HG03354 (cell line): ENCODE measurements at regions not wholly inside any gene's neighbourhood (a gene's known extent, or its start where the extent isn't known, plus 50 kb on each side); places are given as distances from the start of the nearest gene placed in this dataset.

Experiments
- ATAC-seq: cut with Tn5 transposase; IDR thresholded peaks from one replicate; pipeline ENCODE4 v1.9.1; 2021; ENCODE audit warnings: mild to moderate bottlenecking; ENCODE audit not compliant: unreplicated experiment, poor library complexity, severe bottlenecking

DNA sequence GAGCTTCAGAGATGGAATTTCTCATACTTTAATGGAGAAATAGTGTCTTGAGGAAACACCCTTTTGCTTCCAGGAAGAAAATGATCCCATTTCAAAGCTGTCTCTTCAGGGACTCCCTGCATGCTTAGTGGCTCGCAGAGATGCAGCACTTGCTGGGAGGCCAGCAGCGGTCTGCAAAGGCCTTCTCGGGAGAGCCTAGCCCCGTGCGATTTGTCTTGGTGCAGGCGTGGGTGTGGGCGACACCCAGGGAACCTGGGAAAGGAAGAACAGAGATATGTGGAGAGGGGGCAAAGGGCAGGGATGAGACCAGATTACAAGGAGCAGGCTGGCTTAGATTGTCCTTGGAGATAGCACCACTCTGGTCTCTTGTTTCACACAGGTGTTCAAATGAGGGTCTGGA is 352.3 kb upstream of the PODXL start:
- no peak for ATAC-seq

DNA sequence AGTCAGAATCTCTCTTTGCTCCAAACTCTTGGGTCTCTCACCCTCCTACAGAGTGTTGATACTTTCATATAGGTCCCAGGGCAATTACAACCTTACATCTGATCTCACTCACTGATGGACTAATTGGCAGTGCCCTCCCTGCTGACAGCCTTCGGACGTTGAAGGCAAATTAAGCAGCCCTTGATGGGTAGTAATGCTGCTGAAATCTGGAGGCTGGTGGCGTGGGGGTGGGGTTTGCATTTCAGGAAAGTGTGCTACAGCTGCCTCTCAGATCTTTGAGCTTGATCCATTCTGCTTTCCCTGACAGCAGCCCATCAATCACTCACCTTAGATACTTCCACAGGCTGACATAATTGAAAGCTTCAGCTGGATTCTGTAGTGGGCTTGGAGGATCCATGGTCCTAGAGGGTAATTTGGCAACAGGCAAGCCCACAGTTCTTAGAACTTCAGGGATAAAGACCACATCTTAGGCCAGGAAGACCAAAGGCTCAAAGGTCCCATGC is 349.1 kb upstream of the PODXL start:
- ATAC-seq = no peak

DNA sequence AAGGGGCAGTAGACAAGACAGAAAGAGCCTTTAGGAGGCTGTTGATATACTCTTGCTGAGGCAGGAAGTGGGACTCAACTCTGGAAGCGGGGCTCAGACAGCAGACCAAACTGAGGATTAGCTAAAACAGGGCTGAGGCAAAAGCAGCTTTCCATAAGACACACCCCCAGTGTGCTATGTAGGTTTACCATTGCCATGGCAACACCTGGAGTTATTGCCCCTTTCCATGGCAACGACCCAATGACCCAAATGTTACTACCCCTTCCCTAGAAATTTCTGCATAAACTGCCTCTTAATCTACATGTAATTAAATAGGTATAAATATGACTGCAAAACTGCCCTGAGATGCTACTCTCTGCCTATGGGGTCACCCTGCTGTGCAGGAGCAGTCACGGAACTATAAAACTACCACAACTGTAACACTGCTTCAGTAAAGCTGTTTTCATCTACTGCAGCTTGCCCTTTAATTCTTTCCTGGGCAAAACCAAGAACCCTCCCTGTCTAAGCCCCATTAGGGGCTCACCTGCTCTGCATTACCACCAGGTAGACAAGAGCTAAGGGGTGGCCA is 348.4 kb upstream of the PODXL start:
- ATAC-seq = no peak

DNA sequence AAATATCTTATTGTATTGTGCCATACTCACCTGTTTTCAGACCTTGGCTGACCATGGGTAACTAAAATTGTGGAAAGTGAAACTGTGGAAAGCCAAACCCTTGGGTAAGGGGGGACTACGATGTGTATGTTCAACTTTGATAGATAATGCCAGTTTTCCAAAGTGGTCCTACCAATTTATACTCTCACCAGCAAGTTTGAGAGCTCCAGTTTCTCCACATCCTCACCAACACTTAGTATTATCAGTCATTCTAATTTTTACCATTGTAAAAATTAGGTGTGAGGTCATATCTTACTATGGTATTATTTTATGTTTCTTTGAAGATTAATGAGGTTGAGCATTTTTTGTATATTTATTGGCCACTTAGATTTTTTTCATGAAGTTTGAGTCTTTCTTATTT is 346.9 kb upstream of the PODXL start:
- no peak for ATAC-seq

DNA sequence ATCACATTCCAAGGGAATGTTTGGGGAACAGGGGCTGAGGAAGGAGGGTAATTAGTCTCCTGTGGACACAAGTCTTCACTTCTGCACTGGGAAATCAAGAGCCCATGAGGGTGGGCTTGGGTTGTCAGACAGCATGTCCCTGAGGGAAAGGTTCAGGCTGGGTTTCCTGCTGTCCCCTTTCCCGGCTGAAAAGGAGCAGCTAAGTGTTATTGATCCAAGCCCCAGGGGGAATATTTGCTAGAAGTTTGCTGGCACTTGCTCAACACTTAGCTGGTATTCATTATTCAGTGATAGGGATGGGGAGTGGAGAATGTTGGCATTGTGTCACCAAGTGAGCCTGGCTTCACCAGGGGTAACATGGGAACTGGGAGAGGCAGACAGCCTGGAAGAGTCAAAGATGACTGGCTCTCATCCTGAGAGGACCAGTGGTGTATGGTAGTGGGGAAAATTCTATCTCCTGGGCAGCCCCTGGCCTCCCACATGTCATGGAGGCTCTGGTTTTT is 344.4 kb upstream of the PODXL start:
- ATAC-seq = no peak

DNA sequence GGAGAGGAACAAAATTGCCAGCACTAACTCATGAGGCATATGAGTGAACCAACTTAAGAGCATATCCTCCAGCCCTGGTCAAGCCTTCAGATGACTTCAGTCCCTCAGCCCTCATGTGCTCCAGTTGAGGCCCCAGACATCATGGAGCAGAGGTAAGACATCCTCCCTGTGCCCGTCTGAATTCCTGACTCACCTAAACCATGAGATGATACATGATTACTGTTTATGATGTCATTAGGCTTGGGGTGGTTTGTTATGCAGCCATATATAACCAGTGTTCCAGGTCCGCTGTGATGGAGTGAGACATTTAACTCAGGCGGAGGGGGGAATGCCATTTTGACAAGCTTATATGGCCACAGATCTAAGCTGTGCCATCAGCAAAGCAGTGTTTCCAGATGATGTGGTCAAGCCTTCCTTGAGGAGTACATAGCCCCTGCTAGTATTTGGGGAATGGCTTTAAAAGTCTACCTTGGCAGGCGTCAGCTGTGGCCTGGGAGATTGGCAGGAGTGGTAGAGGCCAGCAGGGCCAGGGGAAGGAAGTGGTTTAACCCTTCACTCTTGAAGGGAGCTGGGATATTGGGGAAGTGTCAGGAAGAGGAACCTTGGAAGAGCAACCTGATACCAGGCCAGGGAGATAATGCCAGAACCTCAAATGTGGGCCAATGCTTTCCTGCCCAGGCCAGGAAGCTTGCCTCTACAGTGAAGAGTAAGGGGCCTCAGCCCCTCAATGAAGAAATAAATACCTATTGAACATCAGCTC is 343.0 kb upstream of the PODXL start:
- ATAC-seq = no peak

DNA sequence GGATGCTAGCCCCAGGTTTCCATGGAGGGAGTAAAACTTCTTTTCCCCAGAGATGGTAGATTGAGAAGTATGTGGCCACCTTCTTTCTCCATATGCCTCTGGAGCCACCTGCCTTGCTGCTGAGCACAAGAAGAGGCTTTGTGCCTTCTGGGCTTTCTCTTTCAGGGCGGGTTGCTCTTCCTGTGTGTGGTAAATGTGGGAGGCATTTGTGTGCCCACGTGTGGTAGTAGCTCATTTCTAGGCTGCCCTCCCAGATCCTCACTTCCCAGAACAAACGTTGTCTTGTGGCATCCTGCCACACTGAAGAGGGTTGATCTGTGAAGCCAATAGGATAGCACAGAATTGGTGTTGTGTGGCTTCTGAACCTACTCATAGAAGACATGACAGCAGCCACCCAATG is 342.0 kb upstream of the PODXL start:
- no peak for ATAC-seq

DNA sequence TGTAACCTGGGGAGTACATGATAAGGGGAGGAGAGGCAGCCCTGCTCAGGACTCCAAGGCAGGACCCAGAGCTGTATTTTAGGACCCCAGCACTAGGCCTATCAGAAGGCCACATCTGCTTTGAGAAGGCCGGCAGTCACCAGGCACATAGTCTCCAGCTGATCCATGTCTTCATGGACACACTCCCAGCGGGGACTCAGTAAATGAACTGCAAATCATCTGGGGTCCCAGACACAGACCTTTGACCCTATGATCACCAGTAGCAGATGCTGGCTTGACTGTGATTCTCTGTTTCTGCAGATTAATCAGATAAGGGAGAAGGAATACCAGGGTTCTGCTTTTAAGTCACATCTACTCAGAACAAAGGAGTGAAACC is 341.4 kb upstream of the PODXL start:
- ATAC-seq = no peak

DNA sequence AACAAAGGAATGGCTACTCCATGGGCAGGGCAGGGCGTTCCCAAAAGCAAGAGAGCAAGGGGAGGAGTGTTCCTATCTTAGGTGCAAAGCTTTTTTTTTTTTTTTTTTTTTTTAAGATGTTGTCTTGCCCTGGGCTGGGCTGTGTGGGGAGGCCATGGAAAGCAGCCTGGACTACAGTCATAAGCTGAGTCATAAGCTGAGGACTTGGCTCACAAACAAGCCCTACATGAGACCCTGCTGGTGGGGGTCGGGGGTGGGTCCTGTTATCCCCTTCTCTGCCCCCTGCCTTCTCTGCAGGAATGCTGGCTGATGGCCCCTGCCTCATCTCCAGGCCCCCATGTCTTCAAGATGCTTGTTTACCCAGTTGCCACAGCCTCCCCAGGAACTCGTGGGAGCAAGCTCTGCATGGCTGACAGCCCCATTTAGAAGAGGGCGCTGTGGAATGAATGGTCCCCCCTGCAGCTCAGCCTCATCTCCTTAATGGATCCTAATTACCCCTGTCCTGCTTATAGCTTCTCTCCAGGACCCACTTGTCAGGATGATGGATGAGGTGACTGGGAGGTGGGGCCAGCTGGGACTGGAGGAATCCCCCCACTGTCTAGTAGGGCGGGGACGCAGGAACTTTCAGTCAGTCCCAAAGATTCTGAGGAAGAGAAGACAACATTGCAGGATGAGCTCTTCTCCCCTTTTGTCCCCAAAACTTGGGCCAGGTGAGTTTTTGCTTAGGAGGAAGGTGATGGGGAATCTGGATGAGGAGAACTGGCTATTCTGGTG is 340.8 kb upstream of the PODXL start:
- ATAC-seq = no peak

DNA sequence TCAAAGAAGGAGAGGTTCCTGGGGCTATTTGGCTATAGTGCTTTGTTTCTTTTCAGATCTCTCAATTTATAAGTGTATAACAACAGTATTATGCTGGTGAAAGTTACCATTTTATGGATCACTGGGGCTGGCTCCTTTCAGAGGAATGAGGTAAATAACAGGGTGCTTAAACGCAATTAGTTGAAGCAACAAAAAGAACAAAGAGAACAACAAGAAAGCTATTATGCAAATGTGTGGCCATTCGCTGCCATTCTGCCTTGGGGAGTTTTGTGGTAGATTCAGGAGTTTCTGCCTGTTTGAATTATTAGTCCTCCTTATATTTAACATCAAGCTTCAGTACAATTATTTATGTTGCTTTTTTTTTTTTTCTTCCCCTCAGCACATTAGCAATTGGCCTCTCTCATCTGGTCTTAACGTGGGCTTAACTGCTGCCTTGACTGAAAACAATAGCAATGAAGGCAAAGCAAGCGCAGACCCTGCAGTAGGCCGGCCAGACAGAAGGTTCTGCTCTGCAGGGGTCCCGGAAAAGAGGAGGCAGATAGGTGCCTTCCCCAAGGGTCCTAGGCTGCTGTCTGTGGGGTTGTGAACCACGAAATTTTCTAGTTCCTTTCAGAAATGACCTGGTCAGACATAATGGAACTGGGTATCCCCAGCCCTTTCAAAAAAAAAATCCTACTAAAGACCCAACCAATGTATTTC is 339.9 kb upstream of the PODXL start:
- no peak for ATAC-seq

DNA sequence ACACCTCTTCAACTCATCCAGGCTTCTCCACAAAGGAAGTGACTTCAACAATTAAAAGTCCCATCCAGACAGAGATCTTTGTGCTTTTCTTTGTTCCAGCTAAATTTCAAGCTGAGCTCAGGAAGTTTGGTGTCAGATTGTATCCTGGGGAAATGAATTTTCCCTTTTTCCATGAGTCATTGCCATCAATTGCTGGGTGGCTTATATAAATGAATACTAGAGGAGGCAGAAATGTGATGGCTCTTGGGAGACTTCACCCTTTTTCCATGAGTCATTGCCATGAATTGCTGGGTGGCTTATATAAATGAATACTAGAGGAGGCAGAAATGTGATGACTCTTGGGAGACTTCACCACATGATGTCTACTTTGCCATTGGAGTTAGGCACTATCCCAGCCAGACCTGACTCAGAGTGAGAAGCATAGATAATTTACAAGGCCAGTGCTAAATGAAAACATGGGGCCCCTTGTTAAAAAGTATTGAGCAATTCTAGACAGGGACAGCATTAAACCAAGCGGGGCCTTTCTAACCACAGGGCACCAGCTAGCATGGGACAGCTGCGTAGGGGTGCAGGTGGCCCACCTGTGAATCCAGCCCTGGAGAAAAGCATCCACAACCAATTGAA is 339.2 kb upstream of the PODXL start:
- ATAC-seq = no peak

DNA sequence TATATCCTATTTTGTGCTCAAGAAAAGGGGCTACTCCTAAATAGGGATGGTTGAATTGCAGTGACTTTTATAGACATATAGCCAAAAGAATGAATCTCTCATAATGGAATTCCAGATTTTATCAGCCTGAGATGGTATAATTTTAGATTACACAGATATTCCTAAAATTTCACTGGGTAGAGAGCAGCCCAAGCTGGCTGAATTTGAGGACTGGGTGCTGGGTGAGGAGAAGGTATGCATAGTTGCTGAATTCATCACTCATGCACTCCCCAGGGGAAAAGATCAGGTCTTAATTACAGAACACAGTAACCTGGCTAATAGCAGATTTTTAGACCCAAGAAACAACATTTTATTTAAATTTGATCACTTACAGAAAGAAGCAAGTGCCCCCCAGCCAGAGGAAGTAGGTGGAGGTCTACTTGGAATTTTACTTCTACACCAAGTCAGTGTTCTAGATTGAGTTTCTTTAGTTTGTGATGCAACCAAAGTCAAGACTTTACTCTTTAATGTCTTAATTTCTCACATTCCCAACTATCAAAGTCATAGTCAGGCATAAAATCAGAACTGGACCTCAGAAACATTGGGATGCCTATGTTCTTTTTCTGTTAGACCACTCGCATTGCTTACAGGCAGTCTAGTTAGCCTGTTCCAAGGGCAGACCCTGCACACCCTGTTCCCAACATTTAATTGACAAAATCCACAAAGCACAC is 337.4 kb upstream of the PODXL start:
- no peak for ATAC-seq

DNA sequence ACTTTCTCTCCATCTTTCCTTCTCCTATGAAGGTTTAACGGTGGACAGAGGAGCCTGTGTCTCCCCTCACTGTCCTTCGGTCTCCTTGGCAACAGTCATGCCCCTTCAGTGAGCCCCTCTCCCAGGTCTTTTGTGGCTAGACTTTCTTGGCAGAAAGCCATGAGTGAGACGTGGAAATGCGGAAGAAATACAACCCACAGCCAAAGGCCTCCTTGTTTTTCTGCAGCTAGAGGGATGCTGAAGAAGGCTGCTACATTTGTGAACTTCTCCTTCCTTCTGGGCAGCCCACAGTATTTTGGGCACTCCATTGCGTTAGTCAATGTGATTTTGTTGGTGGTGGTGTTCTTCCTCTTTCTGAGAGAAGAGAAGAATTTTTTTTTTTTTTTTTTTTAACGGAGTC is 333.7 kb upstream of the PODXL start:
- ATAC-seq = no peak

DNA sequence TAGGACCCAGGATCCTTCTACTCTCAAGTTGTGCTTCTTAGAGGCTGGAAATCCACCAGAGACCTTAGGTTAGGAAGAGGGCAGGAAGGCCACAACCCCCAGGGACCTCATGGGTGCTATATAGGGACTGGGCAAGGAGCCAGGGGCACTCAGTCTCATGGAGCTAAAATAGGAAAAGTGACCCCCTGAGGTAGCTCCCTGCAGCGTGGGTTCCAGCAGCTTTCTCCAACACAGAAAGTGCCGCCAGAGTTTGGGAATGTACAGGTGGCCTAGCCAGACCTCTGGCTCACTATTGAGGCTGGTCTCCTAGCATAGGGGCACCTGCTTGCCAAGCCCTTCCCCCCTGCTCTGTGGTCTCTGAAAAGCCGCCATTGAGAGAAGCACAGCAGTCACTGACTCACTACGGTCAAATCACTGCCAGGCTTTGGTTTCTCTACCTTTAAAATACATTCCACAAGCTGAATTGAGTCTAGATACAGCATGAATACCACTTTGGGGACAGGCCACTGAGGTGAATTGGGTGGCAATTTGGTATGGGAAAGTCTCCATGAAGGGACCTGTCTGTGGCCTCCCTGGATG is 333.2 kb upstream of the PODXL start:
- ATAC-seq = no peak

DNA sequence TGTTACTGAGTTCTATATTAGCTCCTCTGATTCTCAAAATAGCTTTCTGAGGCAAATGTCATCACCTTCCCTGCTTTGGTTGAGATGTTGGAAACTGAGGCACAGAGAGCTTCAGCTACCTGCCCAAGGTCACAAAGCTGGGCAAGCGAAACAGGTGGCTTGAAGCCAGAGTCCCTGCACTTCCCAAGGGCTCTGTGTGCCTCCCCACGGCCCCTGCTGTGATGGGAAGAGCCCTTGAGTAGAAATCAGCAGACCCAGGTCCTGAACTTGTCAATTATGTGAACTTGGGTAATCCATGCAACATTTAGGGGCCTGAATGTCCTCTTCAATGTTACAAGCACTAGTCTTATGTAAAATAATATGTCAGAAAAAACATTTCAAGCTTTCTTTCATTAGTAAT is 327.3 kb upstream of the PODXL start:
- no peak for ATAC-seq

DNA sequence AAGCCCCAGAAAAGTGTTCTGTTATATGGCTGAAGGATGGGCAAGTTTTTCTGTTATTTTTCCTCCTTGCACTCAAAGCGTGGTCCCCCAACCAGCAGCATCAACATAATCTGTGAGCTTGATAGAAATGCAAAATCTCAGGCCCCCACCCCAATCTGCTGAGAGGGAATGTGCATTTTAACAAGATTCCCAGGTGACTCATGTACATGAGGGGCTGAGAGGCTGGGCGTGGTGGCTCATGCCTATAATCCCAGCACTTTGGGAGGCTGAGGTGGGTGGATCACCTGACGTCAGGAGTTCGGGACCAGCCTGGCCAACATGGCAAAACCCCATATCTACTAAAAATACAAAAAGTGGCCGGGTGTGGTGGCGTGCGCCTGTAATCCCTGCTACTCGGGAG is 326.8 kb upstream of the PODXL start:
- no peak for ATAC-seq

DNA sequence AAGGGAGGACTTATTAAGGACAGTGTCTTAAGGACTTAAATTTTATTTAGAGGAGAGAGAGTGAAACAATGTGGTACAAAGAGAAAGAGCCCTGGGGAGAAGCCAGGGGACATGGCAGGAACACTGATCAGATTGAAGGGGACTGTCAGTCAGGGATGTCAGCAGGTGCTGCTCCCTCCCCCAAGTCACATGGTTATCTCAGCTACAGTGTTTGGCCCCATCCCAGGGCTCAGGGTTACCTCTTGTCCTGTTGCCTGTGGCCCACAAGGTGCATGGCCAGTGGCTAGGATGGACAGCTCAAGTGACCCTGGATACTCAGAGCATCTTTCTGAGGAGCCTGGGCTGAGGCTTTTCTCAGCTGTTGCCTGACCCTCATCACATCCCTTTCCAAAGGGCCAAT is 325.9 kb upstream of the PODXL start:
- ATAC-seq = no peak

DNA sequence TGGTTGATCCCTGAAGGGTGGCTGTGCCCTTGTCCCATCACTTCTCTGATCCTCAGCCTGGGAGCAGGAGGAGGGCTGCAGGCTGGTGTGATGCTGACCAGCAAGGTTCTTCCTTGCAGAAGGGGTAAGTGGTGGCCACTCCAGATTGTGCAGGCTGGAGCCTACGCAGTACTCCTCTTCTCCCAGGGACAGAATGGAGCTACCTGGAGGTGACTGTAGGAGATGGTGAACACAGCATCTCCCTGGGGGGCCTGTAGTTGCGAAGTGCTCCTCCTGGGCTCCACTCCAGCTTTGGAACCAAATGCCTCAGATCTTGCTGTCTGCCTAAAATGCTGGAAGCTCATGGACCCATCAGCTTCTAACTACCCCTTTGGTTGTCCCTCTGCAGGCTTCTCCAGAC is 323.6 kb upstream of the PODXL start:
- ATAC-seq = no peak

DNA sequence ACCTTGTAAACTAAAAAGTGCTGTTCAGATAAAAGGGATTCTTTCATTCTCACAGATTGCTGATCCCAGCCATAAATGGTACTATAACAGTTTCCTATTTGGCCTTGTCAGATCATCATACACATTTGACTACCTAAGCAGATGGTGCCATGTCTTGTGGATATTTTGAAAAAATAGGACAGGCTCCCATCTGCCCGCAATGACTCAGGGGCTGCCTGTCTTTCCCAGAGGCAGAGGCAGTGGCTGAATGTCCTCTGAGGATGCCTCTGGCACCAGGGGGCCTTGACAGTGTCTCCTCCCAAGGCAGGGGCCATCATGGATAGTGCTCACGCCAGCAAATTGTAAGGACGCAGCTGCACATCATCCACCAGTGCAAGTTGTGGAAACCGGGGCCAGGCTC is 323.0 kb upstream of the PODXL start:
- no peak for ATAC-seq
